ENCODE measurements at regions not wholly inside any gene's neighbourhood (a gene's known extent, or its start where the extent isn't known, plus 50 kb on each side); places are given as distances from the start of the nearest gene placed in this dataset.
"Not testable (repeated sequence)": the region's sequence is repeated elsewhere in the genome, so short reads cannot be mapped to it uniquely, and the experiment has no call there.

GRCh38 chr10:10010397-10010796, 1007.3 kb upstream of the CELF2 start:
- no peak for DNase-seq

GRCh38 chr10:10014846-10015245, 1002.8 kb upstream of the CELF2 start:
- no peak for DNase-seq

GRCh38 chr10:10017716-10018115, 1000.0 kb upstream of the CELF2 start:
- no peak for DNase-seq

- DNase-seq: no peak
Observed at GRCh38 chr10:10020945-10021344, 996.7 kb upstream of the CELF2 start.

GRCh38 chr10:10032991-10033390, 984.7 kb upstream of the CELF2 start:
- DNase-seq: no peak

- DNase-seq: no peak
Observed at GRCh38 chr10:10038348-10038747, 979.3 kb upstream of the CELF2 start.

GRCh38 chr10:10039595-10039994, 978.1 kb upstream of the CELF2 start:
- no peak for DNase-seq

- no peak for DNase-seq
Observed at GRCh38 chr10:10043083-10043482, 974.6 kb upstream of the CELF2 start.

- no peak for DNase-seq
Observed at GRCh38 chr10:10044922-10045764, 972.5 kb upstream of the CELF2 start.

- DNase-seq: no peak
Observed at GRCh38 chr10:10045765-10046028, 972.0 kb upstream of the CELF2 start.

GRCh38 chr10:10047426-10047825, 970.2 kb upstream of the CELF2 start:
- no peak for DNase-seq

- DNase-seq: no peak
Observed at GRCh38 chr10:10053051-10053450, 964.6 kb upstream of the CELF2 start.

GRCh38 chr10:10054466-10054865, 963.2 kb upstream of the CELF2 start:
- no peak for DNase-seq

- DNase-seq: no peak
Observed at GRCh38 chr10:10055656-10056442, 961.8 kb upstream of the CELF2 start.

GRCh38 chr10:10056961-10057360, 960.7 kb upstream of the CELF2 start:
- no peak for DNase-seq

GRCh38 chr10:10067644-10068043, 950.0 kb upstream of the CELF2 start:
- DNase-seq: no peak

GRCh38 chr10:10074847-10075246, 942.8 kb upstream of the CELF2 start:
- not testable (repeated sequence) for DNase-seq

GRCh38 chr10:10078446-10078845, 939.2 kb upstream of the CELF2 start:
- DNase-seq: no peak

GRCh38 chr10:10092581-10092980, 925.1 kb upstream of the CELF2 start:
- no peak for DNase-seq

GRCh38 chr10:10093021-10093420, 924.7 kb upstream of the CELF2 start:
- no peak for DNase-seq

- no peak for DNase-seq
Observed at GRCh38 chr10:10094691-10095090, 923.0 kb upstream of the CELF2 start.

GRCh38 chr10:10096296-10096695, 921.4 kb upstream of the CELF2 start:
- DNase-seq: no peak

GRCh38 chr10:10096898-10097297, 920.8 kb upstream of the CELF2 start:
- no peak for DNase-seq

- DNase-seq: no peak
Observed at GRCh38 chr10:10101106-10101505, 916.6 kb upstream of the CELF2 start.

Data from CD4-positive, alpha-beta T cell treated with Interleukin-4 for 4 hours (primary cell).